ENCODE measurements at regions not wholly inside any gene's neighbourhood (a gene's known extent, or its start where the extent isn't known, plus 50 kb on each side); places are given as distances from the start of the nearest gene placed in this dataset.

DNA sequence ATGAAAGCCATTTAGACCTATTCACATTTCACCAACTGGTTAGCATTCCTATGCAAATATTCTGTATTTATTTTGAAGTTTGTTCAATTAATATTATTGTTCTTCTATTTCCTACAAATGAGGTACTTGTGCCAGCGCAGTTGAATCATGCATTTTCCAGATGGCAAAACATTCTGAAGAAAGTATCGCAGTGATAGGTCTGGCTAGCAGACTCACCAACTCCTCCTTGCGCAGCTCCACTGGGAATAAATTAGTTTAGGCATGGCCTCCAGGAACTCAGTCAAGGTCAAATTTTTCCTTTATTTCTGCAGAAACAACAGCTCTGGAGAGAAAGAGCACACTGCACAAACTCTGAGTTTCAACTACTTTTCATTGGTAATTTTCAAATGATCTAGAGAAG lies 437.7 kb downstream of the COL12A1 start:
- TF ChIP-seq, protein P1, sequence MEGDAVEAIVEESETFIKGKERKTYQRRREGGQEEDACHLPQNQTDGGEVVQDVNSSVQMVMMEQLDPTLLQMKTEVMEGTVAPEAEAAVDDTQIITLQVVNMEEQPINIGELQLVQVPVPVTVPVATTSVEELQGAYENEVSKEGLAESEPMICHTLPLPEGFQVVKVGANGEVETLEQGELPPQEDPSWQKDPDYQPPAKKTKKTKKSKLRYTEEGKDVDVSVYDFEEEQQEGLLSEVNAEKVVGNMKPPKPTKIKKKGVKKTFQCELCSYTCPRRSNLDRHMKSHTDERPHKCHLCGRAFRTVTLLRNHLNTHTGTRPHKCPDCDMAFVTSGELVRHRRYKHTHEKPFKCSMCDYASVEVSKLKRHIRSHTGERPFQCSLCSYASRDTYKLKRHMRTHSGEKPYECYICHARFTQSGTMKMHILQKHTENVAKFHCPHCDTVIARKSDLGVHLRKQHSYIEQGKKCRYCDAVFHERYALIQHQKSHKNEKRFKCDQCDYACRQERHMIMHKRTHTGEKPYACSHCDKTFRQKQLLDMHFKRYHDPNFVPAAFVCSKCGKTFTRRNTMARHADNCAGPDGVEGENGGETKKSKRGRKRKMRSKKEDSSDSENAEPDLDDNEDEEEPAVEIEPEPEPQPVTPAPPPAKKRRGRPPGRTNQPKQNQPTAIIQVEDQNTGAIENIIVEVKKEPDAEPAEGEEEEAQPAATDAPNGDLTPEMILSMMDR (IDR thresholded peaks at IDR 0.05), result no peak
- no peak for TF ChIP-seq POLR2AphosphoS5 (IDR thresholded peaks at IDR 0.05)
- TF ChIP-seq POLR2A (IDR thresholded peaks at IDR 0.05), result no peak
